GM18861 (cell line): ENCODE measurements at regions not wholly inside any gene's neighbourhood (a gene's known extent, or its start where the extent isn't known, plus 50 kb on each side); places are given as distances from the start of the nearest gene placed in this dataset.

Source experiments
- ATAC-seq: cut with Tn5 transposase; IDR thresholded peaks from one replicate; pipeline ENCODE4 v1.9.1; 2021; ENCODE audit not compliant: unreplicated experiment

- ATAC-seq: no peak
Measured at GRCh38 chr2:139963863-139964355, 1183.7 kb upstream of the NXPH2 start.

GRCh38 chr2:139949242-139949972, 1169.2 kb upstream of the NXPH2 start:
- no peak for ATAC-seq

GRCh38 chr2:139946690-139947089, 1166.5 kb upstream of the NXPH2 start:
- ATAC-seq: no peak

GRCh38 chr2:139940686-139941085, 1160.5 kb upstream of the NXPH2 start:
- no peak for ATAC-seq

GRCh38 chr2:139925903-139926302, 1145.7 kb upstream of the NXPH2 start:
- ATAC-seq: no peak

GRCh38 chr2:139924070-139924469, 1143.9 kb upstream of the NXPH2 start:
- no peak for ATAC-seq

- ATAC-seq: no peak
Measured at GRCh38 chr2:139918982-139919381, 1138.8 kb upstream of the NXPH2 start.

GRCh38 chr2:139917690-139918384, 1137.6 kb upstream of the NXPH2 start:
- no peak for ATAC-seq

- ATAC-seq: no peak
Measured at GRCh38 chr2:139916822-139917221, 1136.6 kb upstream of the NXPH2 start.

GRCh38 chr2:139911160-139911559, 1131.0 kb upstream of the NXPH2 start:
- ATAC-seq: no peak

- no peak for ATAC-seq
Measured at GRCh38 chr2:139909136-139909535, 1128.9 kb upstream of the NXPH2 start.

GRCh38 chr2:139905624-139906023, 1125.4 kb upstream of the NXPH2 start:
- no peak for ATAC-seq

GRCh38 chr2:139891636-139892035, 1111.4 kb upstream of the NXPH2 start:
- ATAC-seq: no peak

- no peak for ATAC-seq
Measured at GRCh38 chr2:139885921-139886498, 1105.8 kb upstream of the NXPH2 start.

- ATAC-seq: no peak
Measured at GRCh38 chr2:139876964-139877363, 1096.8 kb upstream of the NXPH2 start.

- ATAC-seq: no peak
Measured at GRCh38 chr2:139876321-139876720, 1096.1 kb upstream of the NXPH2 start.

- no peak for ATAC-seq
Measured at GRCh38 chr2:139872503-139872902, 1092.3 kb upstream of the NXPH2 start.

GRCh38 chr2:139872032-139872431, 1091.8 kb upstream of the NXPH2 start:
- ATAC-seq: no peak

GRCh38 chr2:139867601-139868226, 1087.5 kb upstream of the NXPH2 start:
- ATAC-seq: no peak

GRCh38 chr2:139864821-139865302, 1084.7 kb upstream of the NXPH2 start:
- ATAC-seq: no peak

GRCh38 chr2:139854769-139855483, 1074.7 kb upstream of the NXPH2 start:
- no peak for ATAC-seq
